ENCODE measurements at regions not wholly inside any gene's neighbourhood (a gene's known extent, or its start where the extent isn't known, plus 50 kb on each side); places are given as distances from the start of the nearest gene placed in this dataset.

GRCh38 chr3:86379280-86379679, 611.7 kb downstream of the VGLL3 start:
- H3K4me1 Mint-ChIP-seq, result peaks cover 39% of the 10 kb centered on the region
- no peak overlapping the region for H3K27ac Mint-ChIP-seq
- peaks cover 11% of the 10 kb centered on the region for H3K27me3 Mint-ChIP-seq (ENCODE audit: low read depth)
- TF ChIP-seq GRHL2 (CRISPR knock-in tag; IDR thresholded peaks at IDR 0.05; ENCODE audit: insufficient replicate concordance, severe bottlenecking), result no peak
- TF ChIP-seq HMGXB4 (CRISPR knock-in tag; IDR thresholded peaks at IDR 0.05), result no peak
- TF ChIP-seq TEAD1 (CRISPR knock-in tag; IDR thresholded peaks at IDR 0.05), result no peak
- no peak for TF ChIP-seq ZNF425 (CRISPR knock-in tag; conservative IDR thresholded peaks at IDR 0.05)
- no peak for TF ChIP-seq NR3C1 (CRISPR knock-in tag; conservative IDR thresholded peaks at IDR 0.05; ENCODE audit: low read depth)
- no peak for TF ChIP-seq NFATC4 (CRISPR knock-in tag; IDR thresholded peaks at IDR 0.05)
- TF ChIP-seq ARID4B (CRISPR knock-in tag; IDR thresholded peaks at IDR 0.05; ENCODE audit: borderline replicate concordance), result no peak
- no peak for TF ChIP-seq MLX (CRISPR knock-in tag; IDR thresholded peaks at IDR 0.05)
- TF ChIP-seq ZSCAN18 (CRISPR knock-in tag; IDR thresholded peaks at IDR 0.05), result no peak
- no peak for DNase-seq (ENCODE audit: low spot score)
- ATAC-seq, result no peak
- ChIA-PET POLR2A (no interaction called here), CTCF (interaction anchor here (0.9 kb wide), 1 partner anchor 134 kb away, joined by 3 read pairs; no protein-coding TSS in a partner anchor)
- no peak overlapping the region for H3K4me3 Mint-ChIP-seq
- H3K9me3 Mint-ChIP-seq, result peaks cover 8% of the 10 kb centered on the region
- H3K36me3 Mint-ChIP-seq, result peaks cover 4% of the 10 kb centered on the region; the same call in 1 of the 2 replicates

GRCh38 chr3:86378829-86379228, 612.1 kb downstream of the VGLL3 start:
- Mint-ChIP-seq H3K4me3 (no peak overlapping the region), H3K4me1 (peaks cover 38% of the 10 kb centered on the region), H3K27me3 (ENCODE audit: low read depth) (peaks cover 11% of the 10 kb centered on the region), H3K36me3 (peaks cover 3% of the 10 kb centered on the region; the same call in 1 of the 2 replicates), H3K9me3 (peaks cover 7% of the 10 kb centered on the region), H3K27ac (no peak overlapping the region)
- CTCF ChIA-PET, result interaction anchor here (0.9 kb wide), 1 partner anchor 134 kb away, joined by 3 read pairs; no protein-coding TSS in a partner anchor
- ATAC-seq (no peak), DNase-seq (ENCODE audit: low spot score) (no peak)
- POLR2A ChIA-PET, result no interaction called here
- TF ChIP-seq ZNF512 (CRISPR knock-in tag; IDR thresholded peaks at IDR 0.05; ENCODE audit: borderline replicate concordance) (no peak), NR1H2 (CRISPR knock-in tag; IDR thresholded peaks at IDR 0.05) (no peak), ZNF281 (CRISPR knock-in tag; IDR thresholded peaks at IDR 0.05) (no peak), ZNF396 (CRISPR knock-in tag; IDR thresholded peaks at IDR 0.05; ENCODE audit: borderline replicate concordance) (no peak), KAT7 (CRISPR knock-in tag; IDR thresholded peaks at IDR 0.05; ENCODE audit: borderline replicate concordance) (no peak), ATF2 (CRISPR knock-in tag; IDR thresholded peaks at IDR 0.05; ENCODE audit: borderline replicate concordance, low read depth) (no peak), RELA (CRISPR knock-in tag; IDR thresholded peaks at IDR 0.05; ENCODE audit: borderline replicate concordance) (no peak)

Data from WTC11 (cell line).